CD1c-positive myeloid dendritic cell (primary cell): ENCODE measurements at regions not wholly inside any gene's neighbourhood (a gene's known extent, or its start where the extent isn't known, plus 50 kb on each side); places are given as distances from the start of the nearest gene placed in this dataset.
"Not testable (repeated sequence)": the region's sequence is repeated elsewhere in the genome, so short reads cannot be mapped to it uniquely, and the experiment has no call there.

Source experiments
- DNase-seq: peaks from one replicate; pipeline ENCODE4 v3.0.0-alpha.2; 2016; ENCODE audit errors: extremely low spot score

DNA sequence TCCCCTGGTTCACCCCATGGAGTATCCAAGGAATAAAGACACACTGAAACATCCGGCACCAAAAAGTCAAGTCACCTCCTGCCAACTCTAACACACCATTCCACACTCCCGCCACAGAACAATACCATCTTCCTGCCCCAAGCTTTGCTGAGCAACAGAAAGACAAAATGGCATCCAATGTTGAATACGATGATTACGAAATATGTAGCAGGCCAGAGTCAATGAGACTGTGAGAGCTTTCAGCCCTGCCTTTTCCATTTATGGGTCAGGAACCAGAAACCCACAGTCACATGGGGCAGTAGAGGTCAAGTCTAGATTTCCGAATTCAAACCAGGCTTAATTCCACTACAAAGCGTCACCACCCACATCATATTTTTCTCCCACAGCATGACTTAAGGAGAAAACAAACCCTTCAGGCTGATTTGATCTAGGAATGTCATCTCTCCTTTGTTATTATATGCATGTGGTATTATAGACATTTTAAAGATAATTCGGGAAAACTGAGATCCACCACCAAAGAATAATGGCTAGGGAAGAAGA is 249.8 kb downstream of the SETD4 start:
- no peak for DNase-seq

DNA sequence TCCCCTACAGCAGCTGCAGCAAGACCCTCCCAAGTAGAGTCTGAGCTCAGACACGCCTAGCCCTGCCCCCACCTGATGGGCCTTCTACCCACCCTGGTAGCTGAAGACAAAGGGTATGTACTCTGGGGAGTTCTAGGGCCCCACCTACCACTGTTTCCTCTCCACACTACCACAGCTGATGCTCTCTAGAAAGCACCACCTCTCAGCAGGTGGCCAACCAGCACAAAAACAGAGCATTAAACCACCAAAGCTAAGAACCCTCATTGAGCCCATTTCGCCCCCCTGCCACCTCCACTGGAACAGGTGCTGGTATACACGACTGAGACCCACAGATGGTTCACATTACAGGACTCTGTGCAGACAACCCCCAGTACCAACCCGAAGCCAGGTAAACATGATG is 258.9 kb downstream of the SETD4 start:
- DNase-seq = no peak

DNA sequence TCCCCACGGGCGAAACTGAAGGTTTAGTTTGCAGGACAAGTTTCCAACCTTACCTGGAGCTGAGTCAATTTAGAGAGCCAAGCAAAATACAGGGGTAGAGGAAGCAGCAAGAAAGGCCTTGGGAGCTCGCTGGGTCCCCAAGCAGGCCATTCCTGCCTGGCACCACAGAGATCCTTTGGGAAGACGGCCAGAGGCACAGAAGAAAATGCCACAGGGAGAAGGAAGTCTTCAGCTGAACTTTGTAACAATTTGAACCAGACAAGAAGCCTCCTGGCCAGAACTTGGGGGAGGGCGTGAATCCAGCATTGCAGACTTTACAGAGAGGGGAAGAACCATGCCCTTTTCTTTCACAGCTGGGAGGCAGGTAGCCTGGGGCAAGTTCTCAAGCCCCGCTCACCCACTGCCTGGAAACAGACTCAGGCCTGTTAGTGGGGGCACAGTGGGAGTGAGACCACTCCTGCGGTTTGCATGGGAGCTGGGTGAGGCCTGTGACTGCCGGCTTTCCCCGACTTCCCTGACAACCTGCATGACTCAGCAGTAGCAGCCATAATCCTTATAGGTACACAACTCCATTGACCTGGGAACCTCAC is 259.4 kb downstream of the SETD4 start:
- DNase-seq = not testable (repeated sequence)

DNA sequence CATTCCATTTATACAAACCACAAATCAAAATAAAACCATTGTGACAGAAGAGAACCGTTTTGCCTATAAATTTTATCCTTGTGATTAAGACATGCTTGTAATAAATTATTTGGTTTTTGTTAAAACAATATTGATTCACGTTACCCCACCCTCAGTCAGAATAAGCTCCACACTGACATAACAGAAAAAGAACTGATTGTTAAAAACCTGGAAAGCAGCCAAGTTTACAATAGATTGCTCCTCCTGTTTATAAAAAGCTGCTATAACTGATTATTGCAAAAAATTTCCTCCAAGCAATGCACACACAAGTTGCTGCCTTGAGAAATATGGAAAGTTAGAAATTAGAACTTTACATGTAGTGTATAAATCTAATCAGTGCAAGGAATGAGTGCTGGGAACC is 263.5 kb downstream of the SETD4 start:
- DNase-seq = no peak

DNA sequence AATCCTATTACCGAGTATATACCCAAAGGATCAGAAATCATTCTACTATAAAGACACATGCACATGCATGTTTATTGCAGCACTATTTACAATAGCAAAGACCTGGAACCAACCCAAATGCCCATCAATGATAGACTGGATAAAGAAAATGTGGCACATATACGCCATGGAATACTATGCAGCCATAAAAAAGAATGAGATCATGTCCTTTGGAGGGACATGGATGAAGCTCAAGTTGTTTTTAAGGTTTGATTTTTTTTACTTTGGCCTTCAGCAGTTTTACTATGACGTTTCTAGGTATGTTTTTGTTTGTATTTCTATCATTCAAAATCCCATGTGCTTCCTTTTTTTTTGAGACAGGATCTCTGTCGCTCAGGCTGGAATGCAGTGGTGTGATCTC is 265.8 kb downstream of the SETD4 start:
- DNase-seq = not testable (repeated sequence)

DNA sequence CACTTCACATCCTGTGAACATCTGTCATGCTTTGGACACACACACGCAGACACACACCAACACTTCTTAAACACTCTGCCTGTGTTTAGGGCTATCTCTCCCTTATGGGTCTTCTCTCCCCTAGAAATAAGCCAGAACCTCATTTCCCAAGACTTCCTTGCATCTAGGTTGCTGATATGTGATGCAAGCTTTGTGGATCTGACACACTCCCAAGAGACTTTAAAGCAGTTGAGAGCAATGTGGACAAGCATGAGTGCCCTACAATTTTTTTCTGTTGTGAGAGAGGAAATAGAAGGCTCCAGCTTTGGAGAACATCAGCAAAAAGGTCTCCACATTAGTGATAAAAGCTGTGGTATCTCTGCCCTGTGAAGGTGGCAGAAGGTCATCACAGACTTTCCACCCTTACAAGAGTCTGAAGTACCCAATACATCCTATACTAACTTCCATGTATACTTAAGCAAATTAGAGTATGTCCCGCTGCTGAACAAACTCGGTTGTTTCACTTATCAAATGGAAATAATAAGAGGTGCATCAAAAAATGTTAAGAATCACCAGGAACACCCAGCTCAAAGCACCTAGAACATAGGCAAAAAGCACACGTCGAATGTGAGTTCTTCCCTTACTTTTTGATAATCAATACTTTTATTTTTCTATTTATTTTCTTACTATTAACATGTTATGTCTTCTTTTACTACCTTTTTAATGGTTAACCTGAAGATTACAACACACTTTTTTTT is 267.6 kb downstream of the SETD4 start:
- no peak for DNase-seq

GRCh38 chr21:35791541-35792325 is 268.6 kb downstream of the SETD4 start:
- DNase-seq = no peak

GRCh38 chr21:35783721-35784120 is 276.6 kb downstream of the SETD4 start:
- DNase-seq = no peak

GRCh38 chr21:35782667-35783066 is 277.7 kb downstream of the SETD4 start:
- no peak for DNase-seq

- DNase-seq = no peak
Observed at GRCh38 chr21:35780983-35781382, 279.3 kb downstream of the SETD4 start.

GRCh38 chr21:35779690-35780570 is 280.4 kb downstream of the SETD4 start:
- no peak for DNase-seq

- no peak for DNase-seq
Observed at GRCh38 chr21:35779167-35779566, 281.2 kb downstream of the SETD4 start.

DNA sequence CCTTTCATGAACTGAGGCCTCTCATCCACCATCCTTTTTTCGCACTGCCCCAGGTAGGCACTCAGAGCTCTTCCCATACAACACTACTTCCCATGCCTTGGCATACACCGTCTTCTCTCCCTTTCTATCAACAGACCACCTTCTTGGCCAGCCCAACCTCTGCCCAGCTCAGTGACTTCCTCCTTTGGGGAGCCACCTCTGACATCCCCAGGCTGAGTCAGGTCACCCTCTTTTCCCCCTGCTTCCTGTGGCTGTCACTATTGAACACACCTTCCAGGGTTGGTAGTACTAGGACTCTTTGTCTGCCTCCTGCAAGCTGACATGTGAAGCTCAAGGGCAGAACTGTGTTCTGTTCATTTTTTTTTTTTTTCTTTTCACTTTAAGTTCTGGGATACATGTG is 283.2 kb downstream of the SETD4 start:
- no peak for DNase-seq

DNA sequence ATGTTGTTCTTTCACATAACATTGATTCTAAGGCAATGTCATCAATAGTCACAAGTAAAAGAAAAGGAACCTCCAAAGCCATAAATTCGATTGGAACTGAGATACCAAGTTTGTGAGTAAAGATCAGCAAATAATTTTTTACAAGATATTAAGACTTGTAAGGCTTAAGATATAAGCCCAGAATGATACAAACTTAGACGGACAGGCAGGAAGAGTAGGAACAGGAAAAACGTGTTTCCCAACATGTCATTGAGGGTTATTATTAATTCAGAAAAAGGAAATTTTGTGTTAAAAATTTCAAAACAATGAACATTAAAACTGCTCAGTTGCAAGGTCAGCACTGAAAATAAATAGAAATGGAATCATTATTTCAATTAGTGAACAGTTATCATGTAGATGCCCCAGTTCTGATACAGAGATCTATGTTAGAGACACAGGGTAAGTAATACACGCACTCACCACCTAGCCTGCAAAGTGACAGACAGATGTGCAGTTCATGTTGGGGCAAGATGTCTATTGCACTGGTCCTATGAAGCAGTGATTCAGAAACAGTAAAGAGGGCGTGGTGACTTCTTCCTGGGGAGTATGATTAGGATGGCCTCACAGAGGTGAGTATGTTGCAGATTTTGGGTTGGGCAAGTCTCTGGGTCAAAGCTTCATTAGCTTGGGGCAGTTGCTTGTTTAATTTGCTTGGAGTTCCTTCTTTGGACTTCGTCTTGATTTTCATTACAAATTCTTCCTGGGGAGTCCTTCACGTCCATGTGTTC is 284.4 kb downstream of the SETD4 start:
- DNase-seq = no peak

DNA sequence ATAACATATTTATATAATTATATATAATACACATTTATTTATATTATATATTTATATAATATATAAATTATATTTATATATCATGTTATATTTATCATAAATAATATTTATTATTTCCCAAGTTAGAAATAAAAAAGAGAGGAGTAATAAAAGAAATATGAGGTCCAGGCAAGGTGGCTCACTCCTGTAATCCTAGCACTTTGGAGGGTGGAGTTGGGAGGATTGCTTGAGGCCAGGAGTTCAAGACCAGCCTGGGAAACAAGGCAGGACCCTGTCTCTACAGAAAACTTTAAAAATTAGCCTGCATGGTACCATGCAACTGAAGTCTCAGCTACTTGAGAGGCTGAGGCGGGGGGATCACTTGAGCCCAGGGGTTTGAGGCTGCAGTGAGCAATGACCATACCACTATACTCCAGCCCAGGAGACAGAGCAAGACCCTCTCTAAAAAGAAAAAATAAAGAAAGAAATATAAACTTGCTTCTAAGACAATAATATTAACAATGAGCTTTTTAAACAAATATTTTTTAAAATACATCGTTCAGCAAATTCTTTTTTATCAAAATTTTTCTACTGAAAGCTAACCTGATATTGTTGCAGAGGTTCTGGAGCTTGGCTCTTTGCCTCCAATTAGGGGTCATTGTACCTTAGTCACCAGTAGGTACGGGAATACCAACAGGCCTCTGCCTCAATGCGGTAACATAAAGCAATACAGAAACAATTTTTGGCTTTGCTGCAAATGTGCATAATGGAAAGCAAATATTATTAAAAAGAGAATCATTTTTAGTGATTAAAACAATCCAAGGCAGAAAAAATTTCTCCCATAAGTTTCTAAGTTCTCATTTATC is 290.0 kb downstream of the SETD4 start:
- DNase-seq = no peak

- no peak for DNase-seq
Observed at GRCh38 chr21:35768187-35768586, 292.1 kb downstream of the SETD4 start.

GRCh38 chr21:35764586-35764985 is 295.7 kb downstream of the SETD4 start:
- no peak for DNase-seq

GRCh38 chr21:35764077-35764476 is 296.2 kb downstream of the SETD4 start:
- no peak for DNase-seq

- no peak for DNase-seq
Observed at GRCh38 chr21:35754583-35754982, 305.7 kb downstream of the SETD4 start.

DNA sequence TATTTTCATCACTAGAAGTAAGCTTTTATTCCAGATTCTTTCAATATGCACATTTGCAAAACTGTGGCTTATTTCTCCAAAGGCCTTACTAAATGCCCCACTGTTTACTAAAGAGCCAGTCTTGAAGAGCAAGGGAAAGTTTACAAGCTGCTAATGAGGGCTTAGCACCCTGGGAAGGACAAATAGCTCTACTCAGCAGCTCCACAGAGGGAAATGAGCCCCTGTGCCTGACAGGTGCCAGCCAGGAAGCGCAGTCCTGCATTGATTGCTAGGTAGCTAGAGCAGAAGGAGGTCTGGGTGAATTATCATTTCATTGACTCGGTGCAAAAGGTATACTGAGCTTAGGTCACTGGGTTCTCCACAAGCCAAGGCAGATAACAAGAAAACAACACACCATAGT is 307.0 kb downstream of the SETD4 start:
- DNase-seq = no peak
